SK-N-SH (cell line): ENCODE measurements at regions not wholly inside any gene's neighbourhood (a gene's known extent, or its start where the extent isn't known, plus 50 kb on each side); places are given as distances from the start of the nearest gene placed in this dataset.
"Not testable (repeated sequence)": the region's sequence is repeated elsewhere in the genome, so short reads cannot be mapped to it uniquely, and the experiment has no call there.

Source experiments
- CTCF ChIP-seq: fragments of 200-600 bp; sonication (generic); IDR thresholded peaks from 2 replicates; pipeline ENCODE4 v1.6.1; 2017; ENCODE audit warnings: antibody characterized with exemption, mild to moderate bottlenecking, moderate library complexity
- ELF1 ChIP-seq: IDR thresholded peaks from 2 replicates; pipeline ENCODE4 v1.4.0; 2012
- EP300 ChIP-seq, 2 experiments: IDR thresholded peaks; 2 replicates each; pipeline versions ENCODE4 v1.4.0 to v1.6.1; 2012; ENCODE audit warnings: borderline replicate concordance in 1 of 2, low read depth in 1 of 2, low read length in 1 of 2
- FOSL2 ChIP-seq: IDR thresholded peaks from 2 replicates; pipeline ENCODE4 v1.4.0; 2012; ENCODE audit warnings: low read depth, mild to moderate bottlenecking, moderate library complexity, borderline replicate concordance
- FOXM1 ChIP-seq: IDR thresholded peaks from 2 replicates; pipeline ENCODE4 v1.4.0; 2012; ENCODE audit warnings: low read depth, mild to moderate bottlenecking
- GABPA ChIP-seq: IDR thresholded peaks from 2 replicates; pipeline ENCODE4 v1.4.0; 2012; ENCODE audit warnings: low read depth, mild to moderate bottlenecking
- JUND ChIP-seq: IDR thresholded peaks from 2 replicates; pipeline ENCODE4 v1.4.0; 2012
- MXI1 ChIP-seq: IDR thresholded peaks from 2 replicates; pipeline ENCODE4 v1.6.1; 2012; ENCODE audit warnings: mild to moderate bottlenecking, low read depth, low read length, improper control_type of control experiment
- NFIC ChIP-seq: IDR thresholded peaks from 2 replicates; pipeline ENCODE4 v1.4.0; 2012; ENCODE audit warnings: borderline replicate concordance
- NRF1 ChIP-seq: IDR thresholded peaks from 2 replicates; pipeline ENCODE4 v1.6.1; 2012; ENCODE audit warnings: low read depth, mild to moderate bottlenecking, low read length
- RFX5 ChIP-seq: IDR thresholded peaks from 2 replicates; pipeline ENCODE4 v1.6.1; 2012; ENCODE audit warnings: mild to moderate bottlenecking, improper control_type of control experiment, low read length
- TF ChIP-seq, protein P1 (sequence below): IDR thresholded peaks from 2 replicates; pipeline ENCODE4 v1.4.0; 2012; ENCODE audit warnings: low read depth
- TF ChIP-seq, protein P2 (sequence below): IDR thresholded peaks from 2 replicates; pipeline ENCODE4 v1.4.0; 2012; ENCODE audit warnings: low read depth, borderline replicate concordance

DNA sequence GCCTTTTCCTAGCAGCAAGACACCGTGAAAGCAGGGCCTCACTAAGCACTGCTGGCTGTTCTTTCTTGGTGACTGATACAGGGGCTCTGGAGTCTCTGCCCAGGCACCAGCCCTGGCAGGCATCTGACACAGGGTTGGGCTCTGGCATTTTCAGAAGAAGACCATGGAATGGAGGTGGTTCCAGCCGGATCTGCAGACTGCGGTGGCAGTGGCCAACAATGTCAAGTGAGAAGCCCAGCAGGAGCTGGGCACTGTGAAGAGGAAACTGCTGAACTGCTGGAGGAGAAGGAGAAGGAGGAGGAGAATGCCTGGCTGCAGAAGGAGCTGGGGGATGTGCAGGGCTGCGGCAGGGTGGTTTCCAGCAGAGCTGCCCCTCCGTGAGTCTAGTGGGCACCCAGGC, 101.8 kb downstream of the TBC1D26 start:
- TF ChIP-seq EP300 (IDR thresholded peaks at IDR 0.05; ENCODE audit: borderline replicate concordance in 1 of 2, low read depth in 1 of 2, low read length in 1 of 2); FOSL2; RFX5; MXI1; CTCF; GABPA; NRF1; FOXM1; JUND; NFIC; ELF1: not testable (repeated sequence)
- TF ChIP-seq, protein P1, sequence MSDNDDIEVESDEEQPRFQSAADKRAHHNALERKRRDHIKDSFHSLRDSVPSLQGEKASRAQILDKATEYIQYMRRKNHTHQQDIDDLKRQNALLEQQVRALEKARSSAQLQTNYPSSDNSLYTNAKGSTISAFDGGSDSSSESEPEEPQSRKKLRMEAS: not testable (repeated sequence)
- TF ChIP-seq, protein P2, sequence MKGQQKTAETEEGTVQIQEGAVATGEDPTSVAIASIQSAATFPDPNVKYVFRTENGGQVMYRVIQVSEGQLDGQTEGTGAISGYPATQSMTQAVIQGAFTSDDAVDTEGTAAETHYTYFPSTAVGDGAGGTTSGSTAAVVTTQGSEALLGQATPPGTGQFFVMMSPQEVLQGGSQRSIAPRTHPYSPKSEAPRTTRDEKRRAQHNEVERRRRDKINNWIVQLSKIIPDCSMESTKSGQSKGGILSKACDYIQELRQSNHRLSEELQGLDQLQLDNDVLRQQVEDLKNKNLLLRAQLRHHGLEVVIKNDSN: not testable (repeated sequence)
